GM12878 (cell line): ENCODE measurements at regions not wholly inside any gene's neighbourhood (a gene's known extent, or its start where the extent isn't known, plus 50 kb on each side); places are given as distances from the start of the nearest gene placed in this dataset.

Source experiments
- ATAC-seq: fragments of 200-7000 bp; cut with Tn5 transposase; 3 replicates; pipeline ENCODE4 v1.9.1; 2020; ENCODE audit warnings: mild to moderate bottlenecking, moderate library complexity
- BruUV-seq: library from RNA; stranded (reverse); fragments of 400-500 nt; replicated peaks from 2 replicates; lab custom pipeline; 2021; lab: Mats Ljungman, UMichigan
- CTCF ChIA-PET: fragments of 300-600 bp; sonication (Branson Sonifier 250); formaldehyde crosslinking; extraction: SDS; loops from one replicate; lab custom pipeline; 2021; ENCODE audit warnings: inconsistent platforms; lab: Yijun Ruan, JAX
- POLR2A ChIA-PET: fragments of 350-600 bp; formaldehyde crosslinking; extraction: SDS; loops from one replicate; lab custom pipeline; 2021; ENCODE audit warnings: inconsistent platforms; lab: Charles Lee
- RAD21 ChIA-PET: fragments of 300-600 bp; sonication (Branson Sonifier 250); formaldehyde crosslinking; loops from one replicate; lab custom pipeline; 2023; ENCODE audit warnings: antibody characterized with exemption; ENCODE audit not compliant: unreplicated experiment; lab: Charles Lee
- SMC1A ChIA-PET: fragments of 300-600 bp; sonication (Branson Sonifier 250); formaldehyde crosslinking; loops from one replicate; lab custom pipeline; 2023; ENCODE audit not compliant: unreplicated experiment, uncharacterized antibody; lab: Charles Lee
- DNase-seq: peaks from one replicate; pipeline ENCODE4 v3.0.0-alpha.2; 2011; ENCODE audit warnings: low read depth, low spot score
- FAIRE-seq: peaks from 3 replicates; lab custom pipeline; 2011; peaks lifted over from hg19 to GRCh38; lab: Jason Lieb, UNC
- H2AFZ ChIP-seq: 2 replicates; pipeline ENCODE4 v1.6.0; 2011; ENCODE audit warnings: low read depth, low read length, control low read depth; ENCODE audit not compliant: control insufficient read depth
- H3K27ac ChIP-seq: 2 replicates; pipeline ENCODE4 v1.5.1; 2011; ENCODE audit warnings: control low read depth; ENCODE audit not compliant: control insufficient read depth, insufficient read depth
- H3K27me3 ChIP-seq, 2 experiments: replicated peaks in 1 of 2; 2 replicates each; pipeline versions ENCODE4 v1.6.0 to v1.6.1; 2011; ENCODE audit warnings: low read length in 1 of 2; ENCODE audit not compliant: control insufficient read depth in 2 of 2, insufficient read depth in 2 of 2
- H3K36me3 ChIP-seq, 2 experiments: 2 replicates each; pipeline ENCODE4 v1.5.1; 2011; ENCODE audit warnings: low read length in 1 of 2; ENCODE audit not compliant: control insufficient read depth in 2 of 2, insufficient read depth in 2 of 2
- H3K4me1 ChIP-seq: 2 replicates; pipeline ENCODE4 v1.6.1; 2011; ENCODE audit warnings: mild to moderate bottlenecking, low read length, moderate library complexity, mixed read lengths; ENCODE audit not compliant: control insufficient read depth, insufficient read depth
- H3K4me2 ChIP-seq: 2 replicates; pipeline ENCODE4 v1.6.0; 2011; ENCODE audit warnings: control low read depth; ENCODE audit not compliant: control insufficient read depth, insufficient read depth
- H3K4me3 ChIP-seq: fragments of 200-600 bp; sonication (generic); 2 replicates; pipeline ENCODE4 v1.5.1; 2016
- H3K79me2 ChIP-seq: 2 replicates; pipeline ENCODE4 v1.6.0; 2011; ENCODE audit warnings: low read length; ENCODE audit not compliant: control insufficient read depth, insufficient read depth
- H3K9ac ChIP-seq: 2 replicates; pipeline ENCODE4 v1.8.0; 2011; ENCODE audit warnings: low read length, control low read depth, mixed read lengths; ENCODE audit not compliant: control insufficient read depth, insufficient read depth
- H3K9me3 ChIP-seq: replicated peaks from 3 replicates; pipeline ENCODE4 v1.5.1; 2011; ENCODE audit warnings: mild to moderate bottlenecking, low read length; ENCODE audit not compliant: control insufficient read depth, insufficient read depth
- H4K20me1 ChIP-seq: 2 replicates; pipeline ENCODE4 v1.6.0; 2011; ENCODE audit not compliant: control insufficient read depth, insufficient read depth
- CEBPB ChIP-seq, 2 experiments: fragments of 150-350 bp in 1 of 2; IDR thresholded peaks; 2 replicates each; pipeline ENCODE4 v1.6.1; 2012 to 2014; ENCODE audit warnings: low read depth in 2 of 2, low read length in 2 of 2, borderline replicate concordance in 1 of 2, inconsistent platforms in 1 of 2
- EED ChIP-seq: sonication (generic); IDR thresholded peaks from 2 replicates; pipeline ENCODE4 v1.6.1; 2016; ENCODE audit warnings: antibody characterized with exemption, low read depth
- EGR1 ChIP-seq, 2 experiments: IDR thresholded peaks; 1 replicate in 1 of 2; 2 replicates in 1 of 2; pipeline ENCODE4 v1.6.1; 2011 to 2012; ENCODE audit warnings: low read depth in 2 of 2, low read length in 2 of 2, borderline replicate concordance in 1 of 2, mild to moderate bottlenecking in 1 of 2, moderate library complexity in 1 of 2
- HDAC6 ChIP-seq: fragments of 200-600 bp; sonication (generic); IDR thresholded peaks from one replicate; pipeline ENCODE4 v1.8.0; 2017; ENCODE audit warnings: antibody characterized with exemption; ENCODE audit not compliant: unreplicated experiment
- JUND ChIP-seq: IDR thresholded peaks from 2 replicates; pipeline ENCODE4 v1.6.1; 2012; ENCODE audit warnings: low read depth, mild to moderate bottlenecking, low read length, improper control_type of control experiment, moderate library complexity
- KAT2A ChIP-seq: conservative IDR thresholded peaks from 2 replicates; pipeline ENCODE4 v1.6.1; 2011; ENCODE audit warnings: low read depth, low read length; ENCODE audit not compliant: control insufficient read depth
- NBN ChIP-seq: fragments of 450-650 bp; IDR thresholded peaks from 2 replicates; pipeline ENCODE4 v1.6.1; 2016
- NR2C2 ChIP-seq: IDR thresholded peaks from 2 replicates; pipeline ENCODE4 v1.6.1; 2011; ENCODE audit warnings: borderline replicate concordance, low read depth; ENCODE audit not compliant: control insufficient read depth, insufficient read length
- PML ChIP-seq: IDR thresholded peaks from 2 replicates; pipeline ENCODE4 v1.6.1; 2012; ENCODE audit warnings: low read length, inconsistent platforms
- RELA ChIP-seq: fragments of 450-650 bp; IDR thresholded peaks from 2 replicates; pipeline ENCODE4 v1.8.0; 2014; ENCODE audit warnings: borderline replicate concordance; ENCODE audit not compliant: partially characterized antibody
- SP1 ChIP-seq: IDR thresholded peaks from one replicate; pipeline ENCODE4 v1.6.1; 2011; ENCODE audit warnings: low read depth, low read length
- TCF7 ChIP-seq: IDR thresholded peaks from 2 replicates; pipeline ENCODE4 v1.6.1; 2014; ENCODE audit warnings: antibody characterized with exemption, borderline replicate concordance
- ZNF384 ChIP-seq: IDR thresholded peaks from 2 replicates; pipeline ENCODE4 v1.6.1; 2012; ENCODE audit warnings: low read depth, mild to moderate bottlenecking, low read length, improper control_type of control experiment, borderline replicate concordance
- WGBS: methylation state at CpG from one replicate; pipeline ENCODE4 v1.1.6; 2016; ENCODE audit warnings: low lambda C conversion rate; ENCODE audit not compliant: insufficient replicate concordance, insufficient coverage; ENCODE audit errors: missing lambda C conversion rate; 5-methylcytosine and 5-hydroxymethylcytosine counted together
- in situ Hi-C: fragments of 300-500 bp; cut with MboI; formaldehyde crosslinking; loops from 9 replicates; pipeline ENCODE4 v1.14.3; 2018; ENCODE audit warnings: mixed read lengths
- intact Hi-C: fragments of 100-400 bp; cut with micrococcal nuclease; formaldehyde crosslinking; loops from one replicate; pipeline ENCODE4 v1.14.2; 2022; ENCODE audit not compliant: unreplicated experiment
- TF ChIP-seq, protein P1 (sequence below): IDR thresholded peaks from 2 replicates; pipeline ENCODE4 v1.6.1; 2011; ENCODE audit warnings: mild to moderate bottlenecking, low read depth, low read length, moderate library complexity; ENCODE audit not compliant: insufficient replicate concordance
- TF ChIP-seq, protein P2 (sequence below): IDR thresholded peaks from 2 replicates; pipeline ENCODE4 v1.6.1; 2011; ENCODE audit warnings: borderline replicate concordance, low read depth, mild to moderate bottlenecking, moderate library complexity, mixed read lengths, low read length; ENCODE audit not compliant: insufficient read depth; ENCODE audit errors: extremely low read length
- TF ChIP-seq, protein P3 (sequence below): fragments of 450-650 bp; IDR thresholded peaks from 2 replicates; pipeline ENCODE4 v1.6.1; 2018; ENCODE audit warnings: mild to moderate bottlenecking, low read depth, moderate library complexity; ENCODE audit not compliant: partially characterized antibody
- TF ChIP-seq, protein P4 (sequence below): fragments of 450-650 bp; IDR thresholded peaks from 2 replicates; pipeline ENCODE4 v1.6.1; 2017; ENCODE audit warnings: low read depth, mild to moderate bottlenecking, moderate library complexity
- TF ChIP-seq, protein P5 (sequence below): IDR thresholded peaks from 2 replicates; pipeline ENCODE4 v1.6.1; 2012; ENCODE audit warnings: low read depth, low read length, improper control_type of control experiment

DNA sequence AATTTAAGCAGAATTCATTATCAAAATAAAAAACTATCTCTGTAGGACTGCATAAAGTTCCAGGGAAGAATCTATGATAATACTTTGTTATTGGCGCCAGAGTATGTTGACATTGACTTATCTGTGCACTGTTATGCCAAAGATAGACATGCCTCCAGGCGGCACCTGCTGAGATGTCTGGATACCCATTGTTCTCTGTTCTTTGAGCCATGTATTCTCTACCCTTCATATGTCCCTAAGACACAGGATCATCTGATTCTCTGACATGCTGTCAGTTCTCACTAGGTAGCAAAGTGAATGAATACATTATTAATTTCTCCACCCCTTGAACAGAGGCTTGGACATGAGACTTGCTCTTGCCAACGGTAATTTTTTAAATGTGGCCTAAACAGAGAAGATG lies 517.8 kb upstream of the SLITRK5 start:
- ChIA-PET CTCF (no interaction called here), POLR2A (no interaction called here), SMC1A (no interaction called here), RAD21 (no interaction called here)
- Histone ChIP-seq H4K20me1 (no peaks in the 10 kb centered on the region), H3K9me3 (no peaks in the 10 kb centered on the region), H3K27me3 (no peaks in the 10 kb centered on the region), H3K27ac (no peak overlapping the region), H2AFZ (no peak overlapping the region), H3K36me3 (no peaks in the 10 kb centered on the region), H3K9ac (no peak overlapping the region), H3K4me3 (no peak overlapping the region), H3K4me1 (no peaks in the 10 kb centered on the region), H3K79me2 (no peaks in the 10 kb centered on the region), H3K4me2 (no peak overlapping the region)
- no TSS peak for BruUV-seq
- ATAC-seq (no peak), DNase-seq (no peak), FAIRE-seq (no peak)
- in situ Hi-C loops: no loop called here
- intact Hi-C loops: no loop called here
- WGBS: 34% methylated on average over 3 of the region's 3 CpGs
- TF ChIP-seq NBN (no peak), CEBPB (IDR thresholded peaks at IDR 0.05; ENCODE audit: borderline replicate concordance in 1 of 2, low read depth in 2 of 2, low read length in 2 of 2) (no peak), PML (no peak), KAT2A (no peak), EGR1 (IDR thresholded peaks at IDR 0.05; ENCODE audit: borderline replicate concordance in 1 of 2, low read depth in 2 of 2, low read length in 2 of 2) (no peak), ZNF384 (no peak), NR2C2 (no peak), HDAC6 (no peak), SP1 (no peak), RELA (no peak), TCF7 (no peak), JUND (no peak), EED (no peak)
- TF ChIP-seq, protein P1, sequence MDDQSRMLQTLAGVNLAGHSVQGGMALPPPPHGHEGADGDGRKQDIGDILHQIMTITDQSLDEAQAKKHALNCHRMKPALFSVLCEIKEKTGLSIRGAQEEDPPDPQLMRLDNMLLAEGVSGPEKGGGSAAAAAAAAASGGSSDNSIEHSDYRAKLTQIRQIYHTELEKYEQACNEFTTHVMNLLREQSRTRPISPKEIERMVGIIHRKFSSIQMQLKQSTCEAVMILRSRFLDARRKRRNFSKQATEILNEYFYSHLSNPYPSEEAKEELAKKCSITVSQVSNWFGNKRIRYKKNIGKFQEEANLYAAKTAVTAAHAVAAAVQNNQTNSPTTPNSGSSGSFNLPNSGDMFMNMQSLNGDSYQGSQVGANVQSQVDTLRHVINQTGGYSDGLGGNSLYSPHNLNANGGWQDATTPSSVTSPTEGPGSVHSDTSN: no peak
- TF ChIP-seq, protein P2, sequence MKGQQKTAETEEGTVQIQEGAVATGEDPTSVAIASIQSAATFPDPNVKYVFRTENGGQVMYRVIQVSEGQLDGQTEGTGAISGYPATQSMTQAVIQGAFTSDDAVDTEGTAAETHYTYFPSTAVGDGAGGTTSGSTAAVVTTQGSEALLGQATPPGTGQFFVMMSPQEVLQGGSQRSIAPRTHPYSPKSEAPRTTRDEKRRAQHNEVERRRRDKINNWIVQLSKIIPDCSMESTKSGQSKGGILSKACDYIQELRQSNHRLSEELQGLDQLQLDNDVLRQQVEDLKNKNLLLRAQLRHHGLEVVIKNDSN: no peak
- TF ChIP-seq, protein P3, sequence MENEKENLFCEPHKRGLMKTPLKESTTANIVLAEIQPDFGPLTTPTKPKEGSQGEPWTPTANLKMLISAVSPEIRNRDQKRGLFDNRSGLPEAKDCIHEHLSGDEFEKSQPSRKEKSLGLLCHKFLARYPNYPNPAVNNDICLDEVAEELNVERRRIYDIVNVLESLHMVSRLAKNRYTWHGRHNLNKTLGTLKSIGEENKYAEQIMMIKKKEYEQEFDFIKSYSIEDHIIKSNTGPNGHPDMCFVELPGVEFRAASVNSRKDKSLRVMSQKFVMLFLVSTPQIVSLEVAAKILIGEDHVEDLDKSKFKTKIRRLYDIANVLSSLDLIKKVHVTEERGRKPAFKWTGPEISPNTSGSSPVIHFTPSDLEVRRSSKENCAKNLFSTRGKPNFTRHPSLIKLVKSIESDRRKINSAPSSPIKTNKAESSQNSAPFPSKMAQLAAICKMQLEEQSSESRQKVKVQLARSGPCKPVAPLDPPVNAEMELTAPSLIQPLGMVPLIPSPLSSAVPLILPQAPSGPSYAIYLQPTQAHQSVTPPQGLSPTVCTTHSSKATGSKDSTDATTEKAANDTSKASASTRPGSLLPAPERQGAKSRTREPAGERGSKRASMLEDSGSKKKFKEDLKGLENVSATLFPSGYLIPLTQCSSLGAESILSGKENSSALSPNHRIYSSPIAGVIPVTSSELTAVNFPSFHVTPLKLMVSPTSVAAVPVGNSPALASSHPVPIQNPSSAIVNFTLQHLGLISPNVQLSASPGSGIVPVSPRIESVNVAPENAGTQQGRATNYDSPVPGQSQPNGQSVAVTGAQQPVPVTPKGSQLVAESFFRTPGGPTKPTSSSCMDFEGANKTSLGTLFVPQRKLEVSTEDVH: no peak
- TF ChIP-seq, protein P4, sequence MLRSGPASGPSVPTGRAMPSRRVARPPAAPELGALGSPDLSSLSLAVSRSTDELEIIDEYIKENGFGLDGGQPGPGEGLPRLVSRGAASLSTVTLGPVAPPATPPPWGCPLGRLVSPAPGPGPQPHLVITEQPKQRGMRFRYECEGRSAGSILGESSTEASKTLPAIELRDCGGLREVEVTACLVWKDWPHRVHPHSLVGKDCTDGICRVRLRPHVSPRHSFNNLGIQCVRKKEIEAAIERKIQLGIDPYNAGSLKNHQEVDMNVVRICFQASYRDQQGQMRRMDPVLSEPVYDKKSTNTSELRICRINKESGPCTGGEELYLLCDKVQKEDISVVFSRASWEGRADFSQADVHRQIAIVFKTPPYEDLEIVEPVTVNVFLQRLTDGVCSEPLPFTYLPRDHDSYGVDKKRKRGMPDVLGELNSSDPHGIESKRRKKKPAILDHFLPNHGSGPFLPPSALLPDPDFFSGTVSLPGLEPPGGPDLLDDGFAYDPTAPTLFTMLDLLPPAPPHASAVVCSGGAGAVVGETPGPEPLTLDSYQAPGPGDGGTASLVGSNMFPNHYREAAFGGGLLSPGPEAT: no peak
- TF ChIP-seq, protein P5, sequence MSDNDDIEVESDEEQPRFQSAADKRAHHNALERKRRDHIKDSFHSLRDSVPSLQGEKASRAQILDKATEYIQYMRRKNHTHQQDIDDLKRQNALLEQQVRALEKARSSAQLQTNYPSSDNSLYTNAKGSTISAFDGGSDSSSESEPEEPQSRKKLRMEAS: no peak
